Karpas-422 (cell line): ENCODE measurements at regions not wholly inside any gene's neighbourhood (a gene's known extent, or its start where the extent isn't known, plus 50 kb on each side); places are given as distances from the start of the nearest gene placed in this dataset.
"Not testable (repeated sequence)": the region's sequence is repeated elsewhere in the genome, so short reads cannot be mapped to it uniquely, and the experiment has no call there.

Experiments
- DNase-seq: peaks from one replicate; pipeline ENCODE4 v3.0.0-alpha.2; 2015
- H2AFZ ChIP-seq: fragments of 200-600 bp; sonication (generic); 2 replicates; pipeline ENCODE4 v1.6.1; 2014; ENCODE audit warnings: antibody characterized with exemption, low read length, mixed read lengths
- H3K27ac ChIP-seq: fragments of 200-600 bp; sonication (generic); 2 replicates; pipeline ENCODE4 v1.5.1; 2014; ENCODE audit warnings: mild to moderate bottlenecking, low read length, moderate library complexity
- H3K27me3 ChIP-seq: fragments of 200-600 bp; sonication (generic); 2 replicates; pipeline ENCODE4 v1.6.1; 2014; ENCODE audit warnings: low read length, mixed read lengths
- H3K36me3 ChIP-seq: fragments of 200-600 bp; sonication (generic); 2 replicates; pipeline ENCODE4 v1.6.1; 2014; ENCODE audit warnings: low read length, mixed read lengths; ENCODE audit not compliant: insufficient read depth
- H3K4me1 ChIP-seq: fragments of 200-600 bp; sonication (generic); 2 replicates; pipeline ENCODE4 v1.6.1; 2014; ENCODE audit warnings: mild to moderate bottlenecking, low read length, mixed read lengths
- H3K4me2 ChIP-seq: fragments of 200-600 bp; sonication (generic); 2 replicates; pipeline ENCODE4 v1.6.1; 2014; ENCODE audit warnings: low read length, low read depth, mild to moderate bottlenecking; ENCODE audit not compliant: poor library complexity, severe bottlenecking
- H3K4me3 ChIP-seq: fragments of 200-600 bp; sonication (generic); 2 replicates; pipeline ENCODE4 v1.5.1; 2014; ENCODE audit warnings: mild to moderate bottlenecking, antibody characterized with exemption, low read length, mixed read lengths
- H3K79me2 ChIP-seq: fragments of 200-600 bp; sonication (generic); 2 replicates; pipeline ENCODE4 v1.6.1; 2014; ENCODE audit warnings: mild to moderate bottlenecking, low read length, mixed read lengths
- H3K9ac ChIP-seq: fragments of 200-600 bp; sonication (generic); 2 replicates; pipeline ENCODE4 v1.6.0; 2014; ENCODE audit warnings: low read length
- H3K9me2 ChIP-seq: fragments of 200-600 bp; sonication (generic), shearing (Covaris generic); replicated peaks from 2 replicates; pipeline ENCODE4 v1.6.0; 2014; ENCODE audit warnings: mild to moderate bottlenecking, low read length, moderate library complexity; ENCODE audit not compliant: insufficient read depth
- H3K9me3 ChIP-seq: fragments of 300-700, 200-600 bp; sonication (generic); 2 replicates; pipeline ENCODE4 v1.6.1; 2014; ENCODE audit warnings: low read length, mixed read lengths
- H4K20me1 ChIP-seq: fragments of 200-600 bp; sonication (generic); 2 replicates; pipeline ENCODE4 v1.6.1; 2014; ENCODE audit warnings: mild to moderate bottlenecking, antibody characterized with exemption, low read length, low read depth; ENCODE audit not compliant: insufficient read depth

DNA sequence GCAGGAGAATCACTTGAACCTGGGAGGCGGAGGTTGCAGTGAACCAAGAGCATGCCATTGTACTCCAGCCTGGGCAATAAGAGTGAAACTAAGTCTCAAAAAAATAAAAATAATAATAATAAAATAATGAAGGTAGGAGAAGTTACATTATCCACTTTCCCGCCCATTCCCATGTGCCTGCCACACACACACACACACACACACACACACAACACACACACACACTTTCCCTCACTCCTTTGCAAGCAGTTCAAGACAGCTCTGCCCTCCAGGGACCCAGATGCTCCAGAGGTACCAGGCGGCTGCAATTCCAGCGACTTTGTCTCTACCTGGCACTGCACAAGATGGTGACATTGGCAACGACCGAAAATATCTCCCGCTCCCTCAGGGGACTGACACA, 224.8 kb upstream of the JARID2 start:
- no peaks in the 10 kb centered on the region for H3K9me2 ChIP-seq
- H3K27me3 ChIP-seq: no peaks in the 10 kb centered on the region
- no peak for DNase-seq
- H3K9me3 ChIP-seq: no peaks in the 10 kb centered on the region
- H3K9ac ChIP-seq: no peak overlapping the region
- no peaks in the 10 kb centered on the region for H4K20me1 ChIP-seq
- no peak overlapping the region for H3K27ac ChIP-seq
- H3K36me3 ChIP-seq: no peaks in the 10 kb centered on the region
- no peak overlapping the region for H2AFZ ChIP-seq
- no peaks in the 10 kb centered on the region for H3K79me2 ChIP-seq
- H3K4me1 ChIP-seq: no peaks in the 10 kb centered on the region
- H3K4me2 ChIP-seq: no peak overlapping the region
- H3K4me3 ChIP-seq: no peak overlapping the region

DNA sequence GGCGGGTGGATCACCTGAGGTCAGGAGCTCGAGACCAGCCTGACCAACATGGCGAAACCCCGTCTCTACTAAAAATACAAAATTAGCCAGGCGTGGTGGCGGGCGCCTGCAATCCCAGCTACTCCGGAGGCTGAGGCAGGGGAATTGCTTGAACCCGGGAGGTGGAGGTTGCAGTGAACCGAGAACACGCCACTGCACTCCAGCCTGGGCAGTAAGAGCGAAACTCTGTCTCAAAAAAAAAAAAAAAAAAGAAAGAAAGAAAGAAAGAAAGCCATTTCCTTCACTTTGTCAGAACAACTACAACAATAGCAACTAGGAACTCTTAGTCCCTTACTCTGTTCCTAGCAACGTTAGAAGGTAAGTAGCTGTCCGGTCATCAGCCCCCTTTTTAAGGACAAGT, 222.9 kb upstream of the JARID2 start:
- not testable (repeated sequence) for H3K4me3 ChIP-seq, H3K27ac ChIP-seq, H3K4me2 ChIP-seq, H2AFZ ChIP-seq, H3K9ac ChIP-seq, H3K27me3 ChIP-seq, H3K4me1 ChIP-seq, H3K79me2 ChIP-seq, H4K20me1 ChIP-seq, H3K9me3 ChIP-seq, H3K9me2 ChIP-seq, DNase-seq, H3K36me3 ChIP-seq

DNA sequence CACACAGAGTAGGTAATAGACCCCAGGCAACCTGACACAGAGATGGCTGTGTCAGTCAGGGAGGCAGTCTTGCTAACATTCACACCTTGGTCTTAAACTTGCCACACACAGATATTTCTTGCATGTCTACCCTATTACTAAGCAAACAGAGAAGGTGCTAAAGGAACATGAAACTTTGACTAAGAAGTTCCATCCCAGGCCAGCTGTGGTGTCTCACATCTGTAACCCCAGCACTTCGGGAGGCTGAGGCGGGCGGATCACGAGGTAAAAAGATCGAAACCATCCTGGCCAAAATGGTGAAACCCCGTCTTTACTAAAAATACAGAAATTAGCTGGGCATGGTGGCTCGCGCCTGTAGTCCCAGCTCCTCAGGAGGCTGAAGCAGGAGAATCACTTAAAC, 222.4 kb upstream of the JARID2 start:
- no peak overlapping the region for H2AFZ ChIP-seq

DNA sequence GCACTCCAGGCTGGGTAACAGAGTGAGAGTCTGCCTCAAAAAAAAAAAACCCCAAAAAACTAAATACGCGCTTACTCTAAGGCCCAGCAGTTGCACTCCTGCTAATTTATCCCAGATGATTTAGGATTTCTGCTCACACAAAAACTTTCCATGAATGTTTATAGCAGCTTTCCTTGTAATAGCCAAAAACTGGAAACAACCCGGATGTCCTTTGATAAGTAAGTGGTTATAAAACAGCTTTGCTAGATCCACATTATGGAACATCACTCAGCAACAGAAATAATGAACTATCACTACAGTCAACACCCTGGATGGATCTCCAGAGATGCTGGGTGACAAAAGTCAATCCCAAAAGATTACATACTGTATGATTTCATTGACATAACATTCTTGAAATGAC, 220.4 kb upstream of the JARID2 start:
- no peaks in the 10 kb centered on the region for H3K9me2 ChIP-seq
- H3K36me3 ChIP-seq: no peaks in the 10 kb centered on the region
- H3K4me2 ChIP-seq: no peak overlapping the region
- DNase-seq: no peak
- H2AFZ ChIP-seq: no peak overlapping the region
- H3K9ac ChIP-seq: no peak overlapping the region
- H3K4me3 ChIP-seq: no peak overlapping the region
- no peaks in the 10 kb centered on the region for H3K9me3 ChIP-seq
- no peaks in the 10 kb centered on the region for H3K27me3 ChIP-seq
- no peaks in the 10 kb centered on the region for H3K4me1 ChIP-seq
- no peaks in the 10 kb centered on the region for H4K20me1 ChIP-seq
- no peaks in the 10 kb centered on the region for H3K79me2 ChIP-seq
- H3K27ac ChIP-seq: no peak overlapping the region

More for the DNA sequence above, 222.4 kb upstream of the JARID2 start:
- H3K4me2 ChIP-seq: no peak overlapping the region
- no peaks in the 10 kb centered on the region for H3K4me1 ChIP-seq
- H3K36me3 ChIP-seq: no peaks in the 10 kb centered on the region
- H4K20me1 ChIP-seq: no peaks in the 10 kb centered on the region
- H3K9me3 ChIP-seq: no peaks in the 10 kb centered on the region
- no peaks in the 10 kb centered on the region for H3K27me3 ChIP-seq
- no peak for DNase-seq
- H3K4me3 ChIP-seq: no peak overlapping the region
- H3K79me2 ChIP-seq: no peaks in the 10 kb centered on the region
- H3K9ac ChIP-seq: no peak overlapping the region
- no peaks in the 10 kb centered on the region for H3K9me2 ChIP-seq
- H3K27ac ChIP-seq: no peak overlapping the region

DNA sequence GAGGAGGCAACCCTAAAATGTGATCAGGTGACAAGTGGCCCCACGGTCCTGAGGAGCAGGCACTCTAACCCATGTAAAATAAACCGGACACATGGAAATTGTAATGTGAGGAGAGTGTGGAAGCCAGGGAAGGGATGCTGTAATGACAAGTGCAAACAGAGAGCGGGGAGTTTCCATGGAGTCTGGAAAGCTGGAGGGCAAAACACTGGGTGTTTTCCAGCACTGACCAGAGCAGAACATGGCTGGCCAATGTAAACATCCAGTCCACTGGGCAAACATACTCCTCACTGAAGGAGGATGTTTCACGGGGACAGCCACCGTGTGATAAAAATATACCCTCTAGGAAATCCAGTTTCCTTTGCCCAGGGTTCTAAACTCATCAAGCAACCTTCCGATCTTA, 219.0 kb upstream of the JARID2 start:
- H3K36me3 ChIP-seq: no peaks in the 10 kb centered on the region
- no peak overlapping the region for H3K9ac ChIP-seq
- H3K9me3 ChIP-seq: no peaks in the 10 kb centered on the region
- H3K79me2 ChIP-seq: no peaks in the 10 kb centered on the region
- no peaks in the 10 kb centered on the region for H4K20me1 ChIP-seq
- no peaks in the 10 kb centered on the region for H3K9me2 ChIP-seq
- H3K4me2 ChIP-seq: no peak overlapping the region
- no peak overlapping the region for H3K4me3 ChIP-seq
- H3K4me1 ChIP-seq: no peaks in the 10 kb centered on the region
- H3K27me3 ChIP-seq: no peaks in the 10 kb centered on the region
- DNase-seq: no peak
- H2AFZ ChIP-seq: no peak overlapping the region
- no peak overlapping the region for H3K27ac ChIP-seq

DNA sequence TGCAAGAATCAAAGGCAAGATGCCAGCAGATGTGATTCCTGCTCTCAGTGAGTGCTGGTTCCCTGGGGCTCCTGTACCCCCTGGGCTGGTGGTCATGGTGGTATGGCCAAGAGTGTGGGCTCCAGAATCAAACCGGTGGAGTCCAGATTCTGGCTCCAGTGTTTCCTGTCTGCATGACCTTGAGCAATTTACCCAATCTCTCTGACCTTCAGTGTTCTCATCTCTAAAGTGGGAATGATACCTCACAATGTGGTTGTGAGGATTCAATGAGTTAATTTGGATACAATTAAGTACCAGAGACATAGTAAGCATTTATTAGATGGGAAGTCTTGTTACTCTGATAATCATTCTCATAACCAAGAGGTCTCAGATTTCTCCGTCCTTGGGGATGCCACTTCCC, 218.4 kb upstream of the JARID2 start:
- H3K27me3 ChIP-seq: no peaks in the 10 kb centered on the region
- no peak overlapping the region for H3K9ac ChIP-seq
- H2AFZ ChIP-seq: no peak overlapping the region
- DNase-seq: no peak
- H3K4me3 ChIP-seq: no peak overlapping the region
- H3K9me2 ChIP-seq: no peaks in the 10 kb centered on the region
- no peaks in the 10 kb centered on the region for H3K9me3 ChIP-seq
- H4K20me1 ChIP-seq: no peaks in the 10 kb centered on the region
- H3K79me2 ChIP-seq: no peaks in the 10 kb centered on the region
- no peaks in the 10 kb centered on the region for H3K36me3 ChIP-seq
- H3K4me2 ChIP-seq: no peak overlapping the region
- no peak overlapping the region for H3K27ac ChIP-seq
- no peaks in the 10 kb centered on the region for H3K4me1 ChIP-seq

DNA sequence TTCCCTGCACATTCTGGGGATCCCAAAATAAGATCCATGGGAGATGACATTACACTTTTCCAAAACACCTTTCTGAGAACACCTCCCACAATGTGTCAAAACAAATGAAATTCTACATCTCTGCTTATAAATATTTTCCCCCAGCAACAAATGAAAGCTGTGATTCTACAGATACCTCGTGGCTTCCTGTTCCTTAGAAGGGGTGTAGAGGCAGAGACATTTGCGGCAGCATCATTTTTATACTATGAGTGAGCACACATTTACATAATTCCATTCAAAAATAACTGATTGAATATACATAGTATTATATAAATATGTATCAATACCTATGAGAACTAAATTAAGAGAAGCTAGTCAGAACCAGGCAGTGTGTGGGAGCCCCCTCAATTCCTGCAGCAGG, 213.9 kb upstream of the JARID2 start:
- Histone ChIP-seq H3K9me2 (no peaks in the 10 kb centered on the region), H3K36me3 (no peaks in the 10 kb centered on the region), H3K27me3 (no peaks in the 10 kb centered on the region), H3K27ac (no peak overlapping the region), H3K9me3 (no peaks in the 10 kb centered on the region), H4K20me1 (no peaks in the 10 kb centered on the region), H2AFZ (no peak overlapping the region), H3K4me3 (no peak overlapping the region), H3K4me2 (no peak overlapping the region), H3K9ac (no peak overlapping the region), H3K4me1 (no peaks in the 10 kb centered on the region), H3K79me2 (no peaks in the 10 kb centered on the region)
- no peak for DNase-seq

DNA sequence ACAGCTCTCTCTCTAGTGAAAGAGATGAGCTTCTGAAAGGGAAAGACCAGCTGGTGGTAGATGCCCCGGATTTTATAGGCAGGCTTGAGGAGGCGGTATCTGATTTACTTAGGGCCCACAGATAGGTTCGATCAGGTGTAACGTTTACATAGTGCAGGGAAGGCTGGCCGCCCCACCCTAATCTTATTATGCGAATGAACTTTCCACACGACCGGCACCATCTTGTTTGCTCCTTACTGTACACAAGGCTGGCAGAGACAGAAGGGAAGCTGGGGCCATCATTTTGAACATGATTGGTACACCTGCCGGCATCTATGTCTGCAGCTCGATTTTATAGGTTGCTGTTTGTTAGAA, 212.0 kb upstream of the JARID2 start:
- Histone ChIP-seq H3K27ac (no peak overlapping the region), H3K36me3 (no peaks in the 10 kb centered on the region), H3K9me3 (no peaks in the 10 kb centered on the region), H3K27me3 (no peaks in the 10 kb centered on the region), H3K79me2 (no peaks in the 10 kb centered on the region), H3K9me2 (no peaks in the 10 kb centered on the region), H3K4me2 (no peak overlapping the region), H3K9ac (no peak overlapping the region), H2AFZ (no peak overlapping the region), H3K4me1 (no peaks in the 10 kb centered on the region), H3K4me3 (no peak overlapping the region), H4K20me1 (no peaks in the 10 kb centered on the region)
- DNase-seq: no peak

DNA sequence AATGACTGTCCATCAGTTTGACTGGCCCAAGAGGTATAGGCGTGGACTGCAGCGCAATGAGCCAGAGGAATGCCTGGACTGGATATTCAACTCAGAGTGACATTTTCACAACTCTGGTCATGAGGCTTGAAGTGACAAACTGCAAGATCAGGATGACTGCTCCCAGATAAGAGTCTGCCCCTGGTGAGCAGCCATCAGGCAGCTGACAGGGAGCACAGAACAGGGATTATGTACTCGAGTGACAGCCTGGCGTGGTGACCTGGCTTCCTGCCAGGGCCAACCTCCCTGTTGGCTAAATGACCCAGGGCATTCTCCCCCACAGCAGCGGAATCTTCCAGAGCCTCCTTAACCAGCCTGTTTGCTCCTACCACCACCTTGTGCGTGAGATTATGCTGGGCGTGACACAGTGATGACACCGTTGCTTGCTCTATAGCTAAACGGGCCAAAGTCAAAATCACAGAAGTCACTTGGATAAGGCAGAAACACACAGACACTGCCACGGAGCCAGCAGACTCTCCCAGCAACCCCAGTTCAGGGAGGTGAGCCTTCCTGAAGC, 209.1 kb upstream of the JARID2 start:
- no peaks in the 10 kb centered on the region for H3K36me3 ChIP-seq
- no peaks in the 10 kb centered on the region for H3K9me3 ChIP-seq
- no peak overlapping the region for H3K4me3 ChIP-seq
- H3K9me2 ChIP-seq: no peaks in the 10 kb centered on the region
- DNase-seq: no peak
- no peaks in the 10 kb centered on the region for H4K20me1 ChIP-seq
- no peaks in the 10 kb centered on the region for H3K4me1 ChIP-seq
- H2AFZ ChIP-seq: no peak overlapping the region
- H3K9ac ChIP-seq: no peak overlapping the region
- no peak overlapping the region for H3K4me2 ChIP-seq
- H3K79me2 ChIP-seq: no peaks in the 10 kb centered on the region
- H3K27ac ChIP-seq: no peak overlapping the region
- H3K27me3 ChIP-seq: no peaks in the 10 kb centered on the region
